SK-N-SH (cell line): ENCODE measurements at regions not wholly inside any gene's neighbourhood (a gene's known extent, or its start where the extent isn't known, plus 50 kb on each side); places are given as distances from the start of the nearest gene placed in this dataset.

Experiments
- CTCF ChIA-PET: fragments of 300-600, 350-600 bp; formaldehyde crosslinking; extraction: SDS; loops from one replicate; lab custom pipeline; 2021; lab: Yijun Ruan, JAX
- POLR2A ChIA-PET: fragments of 350-600 bp; sonication (Branson Sonifier 250); formaldehyde crosslinking; extraction: SDS; loops from one replicate; lab custom pipeline; 2020; ENCODE audit warnings: antibody characterized with exemption, inconsistent platforms; lab: Yijun Ruan, JAX
- DNase-seq: peaks from one replicate; pipeline ENCODE4 v3.0.0; 2012
- H2AFZ ChIP-seq: fragments of 200-600 bp; sonication (generic); 2 replicates; pipeline ENCODE4 v1.8.1; 2016; ENCODE audit warnings: antibody characterized with exemption, mild to moderate bottlenecking, low read depth
- H3F3A ChIP-seq: fragments of 200-600 bp; sonication (generic); replicated peaks from 2 replicates; pipeline ENCODE3; 2016; ENCODE audit warnings: antibody characterized with exemption, mild to moderate bottlenecking; ENCODE audit not compliant: insufficient read depth
- H3K27ac ChIP-seq, 2 experiments: fragments of 200-500 bp in 1 of 2; fragments of 200-600 bp in 1 of 2; sonication (Bioruptor generic) in 1 of 2; sonication (generic), shearing (Covaris generic) in 1 of 2; 2 replicates each; pipeline versions ENCODE4 v1.5.1 to v1.6.1; 2014 to 2016; ENCODE audit warnings: low read depth in 2 of 2, inconsistent platforms in 1 of 2, low read length in 1 of 2, mild to moderate bottlenecking in 1 of 2, mixed read lengths in 1 of 2
- H3K27me3 ChIP-seq: fragments of 200-600 bp; sonication (generic), shearing (Covaris generic); 2 replicates; pipeline ENCODE4 v1.6.1; 2016; ENCODE audit warnings: mixed run types; ENCODE audit not compliant: insufficient read depth
- H3K36me3 ChIP-seq, 2 experiments: fragments of 200-500 bp in 1 of 2; fragments of 200-600 bp in 1 of 2; sonication (Bioruptor generic) in 1 of 2; sonication (generic) in 1 of 2; replicated peaks in 1 of 2; 2 replicates each; pipeline versions ENCODE3 to v1.5.1; 2014 to 2016; ENCODE audit warnings: low read length in 1 of 2, mild to moderate bottlenecking in 1 of 2; ENCODE audit not compliant: insufficient read depth in 2 of 2, control insufficient read depth in 1 of 2
- H3K4me1 ChIP-seq, 2 experiments: fragments of 200-500 bp in 1 of 2; fragments of 200-600 bp in 1 of 2; sonication (Bioruptor generic) in 1 of 2; sonication (generic), shearing (Covaris generic) in 1 of 2; 2 replicates each; pipeline versions ENCODE4 v1.5.1 to v1.6.1; 2014 to 2016; ENCODE audit warnings: low read depth in 1 of 2, low read length in 1 of 2, mixed run types in 1 of 2; ENCODE audit not compliant: insufficient read depth in 2 of 2, control insufficient read depth in 1 of 2
- H3K4me2 ChIP-seq: fragments of 200-600 bp; sonication (generic), shearing (Covaris generic); 2 replicates; pipeline ENCODE4 v1.6.1; 2017; ENCODE audit warnings: mixed run types
- H3K4me3 ChIP-seq, 2 experiments: fragments of 200-500 bp in 1 of 2; fragments of 200-600 bp in 1 of 2; sonication (Bioruptor generic) in 1 of 2; sonication (generic), shearing (Covaris generic) in 1 of 2; 2 replicates each; pipeline versions ENCODE4 v1.5.1 to v1.8.1; 2014 to 2016; ENCODE audit warnings: low read depth in 2 of 2, inconsistent platforms in 1 of 2, low read length in 1 of 2, mild to moderate bottlenecking in 1 of 2, mixed read lengths in 1 of 2, moderate library complexity in 1 of 2
- H3K79me2 ChIP-seq: fragments of 200-600 bp; sonication (generic); 2 replicates; pipeline ENCODE4 v1.8.1; 2017; ENCODE audit warnings: mild to moderate bottlenecking; ENCODE audit not compliant: insufficient read depth
- H3K9ac ChIP-seq: fragments of 200-600 bp; sonication (generic); 2 replicates; pipeline ENCODE4 v1.6.1; 2017; ENCODE audit warnings: mixed run types
- H3K9me2 ChIP-seq: fragments of 200-600 bp; sonication (generic); 2 replicates; pipeline ENCODE4 v1.6.1; 2017; ENCODE audit warnings: mixed run types
- H3K9me3 ChIP-seq: fragments of 200-600 bp; sonication (generic); 2 replicates; pipeline ENCODE4 v1.6.1; 2017; ENCODE audit warnings: mixed run types, mild to moderate bottlenecking, moderate library complexity
- H4K20me1 ChIP-seq: fragments of 200-600 bp; sonication (generic); 2 replicates; pipeline ENCODE4 v1.6.1; 2017; ENCODE audit warnings: mild to moderate bottlenecking, mixed run types; ENCODE audit not compliant: insufficient read depth
- ELF1 ChIP-seq: IDR thresholded peaks from 2 replicates; pipeline ENCODE4 v1.4.0; 2012
- FOXJ3 ChIP-seq: sonication (generic); formaldehyde crosslinking; IDR thresholded peaks from 2 replicates; pipeline ENCODE4 v1.5.1; 2020; ENCODE audit warnings: mild to moderate bottlenecking, missing genetic modification reagents
- GABPA ChIP-seq: IDR thresholded peaks from 2 replicates; pipeline ENCODE4 v1.4.0; 2012; ENCODE audit warnings: low read depth, mild to moderate bottlenecking
- GATA2 ChIP-seq: sonication (generic); formaldehyde crosslinking; IDR thresholded peaks from 2 replicates; pipeline ENCODE4 v1.5.0; 2020; ENCODE audit warnings: mild to moderate bottlenecking, missing genetic modification reagents
- MXI1 ChIP-seq: IDR thresholded peaks from 2 replicates; pipeline ENCODE4 v1.6.1; 2012; ENCODE audit warnings: mild to moderate bottlenecking, low read depth, low read length, improper control_type of control experiment
- POLR2AphosphoS5 ChIP-seq: IDR thresholded peaks from 2 replicates; pipeline ENCODE4 v1.6.1; 2012; ENCODE audit warnings: low read depth, low read length
- RCOR1 ChIP-seq: fragments of 150-350 bp; IDR thresholded peaks from 2 replicates; pipeline ENCODE4 v1.6.1; 2017; ENCODE audit warnings: antibody characterized with exemption, low read length
- RFX5 ChIP-seq: IDR thresholded peaks from 2 replicates; pipeline ENCODE4 v1.6.1; 2012; ENCODE audit warnings: mild to moderate bottlenecking, improper control_type of control experiment, low read length
- RXRA ChIP-seq: IDR thresholded peaks from 2 replicates; pipeline ENCODE4 v1.4.0; 2012; ENCODE audit warnings: low read depth, mild to moderate bottlenecking, borderline replicate concordance
- SIN3A ChIP-seq: IDR thresholded peaks from 2 replicates; pipeline ENCODE4 v1.6.1; 2012; ENCODE audit warnings: low read depth, mild to moderate bottlenecking, low read length, moderate library complexity, borderline replicate concordance
- YY1 ChIP-seq: IDR thresholded peaks from 2 replicates; pipeline ENCODE4 v1.4.0; 2012; ENCODE audit warnings: low read depth, mild to moderate bottlenecking
- WGBS: methylation state at CpG from one replicate; pipeline ENCODE4 v1.1.6; 2017; ENCODE audit warnings: low lambda C conversion rate; 5-methylcytosine and 5-hydroxymethylcytosine counted together
- TF ChIP-seq, protein P1 (sequence below): fragments of 200-600 bp; sonication (generic); IDR thresholded peaks from 2 replicates; pipeline ENCODE4 v1.6.1; 2017; ENCODE audit warnings: antibody characterized with exemption, mild to moderate bottlenecking, moderate library complexity
- TF ChIP-seq, protein P2 (sequence below): fragments of 150-350 bp; IDR thresholded peaks from 2 replicates; pipeline ENCODE4 v1.6.1; 2016; ENCODE audit warnings: mild to moderate bottlenecking, low read depth, low read length
- TF ChIP-seq, protein P3 (sequence below): IDR thresholded peaks from 2 replicates; pipeline ENCODE4 v1.4.0; 2012; ENCODE audit warnings: low read depth, borderline replicate concordance

DNA sequence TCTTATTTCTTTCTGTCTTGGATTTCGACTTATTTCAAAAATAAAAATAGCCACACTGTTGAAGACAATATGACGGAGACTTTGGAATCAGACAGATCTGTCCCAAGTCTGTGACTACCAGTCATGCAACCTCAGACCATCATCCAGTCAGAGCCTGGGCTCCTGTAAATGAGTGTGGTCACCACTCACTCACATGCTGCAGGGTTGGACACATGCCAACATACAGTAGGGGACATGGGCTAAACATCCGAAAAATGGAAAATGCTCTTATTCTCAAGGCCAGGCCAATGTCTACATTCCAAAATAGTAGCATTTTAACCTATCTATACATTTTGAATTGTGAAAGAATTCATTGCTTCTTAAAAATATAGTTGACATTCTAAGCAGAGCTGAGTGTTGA is 75.5 kb upstream of the EDNRB start (continued):
- TF ChIP-seq SIN3A (no peak), MXI1 (no peak), FOXJ3 (CRISPR knock-in tag) (no peak), YY1 (no peak)

DNA sequence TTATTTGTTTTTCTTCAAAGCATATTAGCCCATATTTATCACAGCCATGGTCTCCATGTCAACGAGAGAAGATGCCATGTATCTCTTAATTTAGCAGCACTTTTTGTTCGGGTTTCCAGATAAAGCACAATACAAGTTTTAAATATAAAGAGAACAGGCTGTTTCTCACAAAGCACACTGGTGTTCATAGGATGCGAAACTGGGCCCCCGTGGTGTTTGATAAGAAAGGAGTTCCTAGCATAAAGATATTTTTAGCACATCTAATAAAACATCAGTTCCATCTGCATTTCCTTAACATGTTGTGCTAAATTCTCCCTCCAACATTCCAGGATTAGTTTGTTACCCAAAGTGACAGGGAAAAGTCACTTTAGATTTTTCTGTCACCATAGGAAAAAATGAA is 72.4 kb upstream of the EDNRB start:
- H3K36me3 ChIP-seq = no peaks in the 10 kb centered on the region
- 28% methylated on average over 4 of the region's 4 CpGs for WGBS
- CTCF ChIA-PET = no interaction called here

More for the DNA sequence above, 72.4 kb upstream of the EDNRB start:
- no peak for DNase-seq
- Histone ChIP-seq H3K27me3 (no peaks in the 10 kb centered on the region), H3K4me1 (no peaks in the 10 kb centered on the region), H3K4me3 (no peak overlapping the region), H3K79me2 (no peaks in the 10 kb centered on the region), H3K9me2 (no peaks in the 10 kb centered on the region; the same call in 1 of the 2 replicates), H2AFZ (no peak overlapping the region), H4K20me1 (no peaks in the 10 kb centered on the region), H3K9me3 (no peaks in the 10 kb centered on the region), H3F3A (no peaks in the 10 kb centered on the region), H3K4me2 (no peak overlapping the region), H3K9ac (no peak overlapping the region), H3K27ac (no peak overlapping the region)
- TF ChIP-seq FOXJ3 (CRISPR knock-in tag) (no peak), RFX5 (no peak), GATA2 (CRISPR knock-in tag) (no peak), MXI1 (no peak), ELF1 (no peak), GABPA (no peak), POLR2AphosphoS5 (no peak), RCOR1 (no peak), RXRA (no peak)
- TF ChIP-seq, protein P1, sequence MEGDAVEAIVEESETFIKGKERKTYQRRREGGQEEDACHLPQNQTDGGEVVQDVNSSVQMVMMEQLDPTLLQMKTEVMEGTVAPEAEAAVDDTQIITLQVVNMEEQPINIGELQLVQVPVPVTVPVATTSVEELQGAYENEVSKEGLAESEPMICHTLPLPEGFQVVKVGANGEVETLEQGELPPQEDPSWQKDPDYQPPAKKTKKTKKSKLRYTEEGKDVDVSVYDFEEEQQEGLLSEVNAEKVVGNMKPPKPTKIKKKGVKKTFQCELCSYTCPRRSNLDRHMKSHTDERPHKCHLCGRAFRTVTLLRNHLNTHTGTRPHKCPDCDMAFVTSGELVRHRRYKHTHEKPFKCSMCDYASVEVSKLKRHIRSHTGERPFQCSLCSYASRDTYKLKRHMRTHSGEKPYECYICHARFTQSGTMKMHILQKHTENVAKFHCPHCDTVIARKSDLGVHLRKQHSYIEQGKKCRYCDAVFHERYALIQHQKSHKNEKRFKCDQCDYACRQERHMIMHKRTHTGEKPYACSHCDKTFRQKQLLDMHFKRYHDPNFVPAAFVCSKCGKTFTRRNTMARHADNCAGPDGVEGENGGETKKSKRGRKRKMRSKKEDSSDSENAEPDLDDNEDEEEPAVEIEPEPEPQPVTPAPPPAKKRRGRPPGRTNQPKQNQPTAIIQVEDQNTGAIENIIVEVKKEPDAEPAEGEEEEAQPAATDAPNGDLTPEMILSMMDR = no peak
- TF ChIP-seq, protein P2, sequence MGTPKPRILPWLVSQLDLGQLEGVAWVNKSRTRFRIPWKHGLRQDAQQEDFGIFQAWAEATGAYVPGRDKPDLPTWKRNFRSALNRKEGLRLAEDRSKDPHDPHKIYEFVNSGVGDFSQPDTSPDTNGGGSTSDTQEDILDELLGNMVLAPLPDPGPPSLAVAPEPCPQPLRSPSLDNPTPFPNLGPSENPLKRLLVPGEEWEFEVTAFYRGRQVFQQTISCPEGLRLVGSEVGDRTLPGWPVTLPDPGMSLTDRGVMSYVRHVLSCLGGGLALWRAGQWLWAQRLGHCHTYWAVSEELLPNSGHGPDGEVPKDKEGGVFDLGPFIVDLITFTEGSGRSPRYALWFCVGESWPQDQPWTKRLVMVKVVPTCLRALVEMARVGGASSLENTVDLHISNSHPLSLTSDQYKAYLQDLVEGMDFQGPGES = no peak
- TF ChIP-seq, protein P3, sequence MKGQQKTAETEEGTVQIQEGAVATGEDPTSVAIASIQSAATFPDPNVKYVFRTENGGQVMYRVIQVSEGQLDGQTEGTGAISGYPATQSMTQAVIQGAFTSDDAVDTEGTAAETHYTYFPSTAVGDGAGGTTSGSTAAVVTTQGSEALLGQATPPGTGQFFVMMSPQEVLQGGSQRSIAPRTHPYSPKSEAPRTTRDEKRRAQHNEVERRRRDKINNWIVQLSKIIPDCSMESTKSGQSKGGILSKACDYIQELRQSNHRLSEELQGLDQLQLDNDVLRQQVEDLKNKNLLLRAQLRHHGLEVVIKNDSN = no peak
- POLR2A ChIA-PET = no interaction called here
